Endodermal cell (in vitro differentiated cells): ENCODE measurements at regions not wholly inside any gene's neighbourhood (a gene's known extent, or its start where the extent isn't known, plus 50 kb on each side); places are given as distances from the start of the nearest gene placed in this dataset.

Source experiments
- DNase-seq: peaks from one replicate; pipeline ENCODE4 v3.0.0-alpha.2; 2017
- H3K27ac ChIP-seq: 2 replicates; pipeline ENCODE4 v1.5.1; 2013; ENCODE audit warnings: mild to moderate bottlenecking, low read depth, low read length, moderate library complexity
- H3K27me3 ChIP-seq: 2 replicates; pipeline ENCODE4 v1.6.1; 2013; ENCODE audit warnings: mild to moderate bottlenecking, low read length, moderate library complexity; ENCODE audit not compliant: insufficient read depth, control insufficient read depth, poor library complexity, severe bottlenecking
- H3K36me3 ChIP-seq: 2 replicates; pipeline ENCODE4 v1.7.0; 2013; ENCODE audit warnings: mild to moderate bottlenecking, low read length, moderate library complexity; ENCODE audit not compliant: control insufficient read depth, insufficient read depth
- H3K4me1 ChIP-seq: one replicate; pipeline ENCODE4 v1.7.0; 2013; ENCODE audit warnings: low read length; ENCODE audit not compliant: control insufficient read depth, insufficient read depth
- H3K4me3 ChIP-seq: 2 replicates; pipeline ENCODE4 v1.5.1; 2013; ENCODE audit warnings: mild to moderate bottlenecking, low read length, moderate library complexity
- H3K9ac ChIP-seq: 2 replicates; pipeline ENCODE4 v1.6.1; 2013; ENCODE audit warnings: mild to moderate bottlenecking, low read length, moderate library complexity; ENCODE audit not compliant: poor library complexity, severe bottlenecking; ENCODE audit errors: extremely low read depth
- H3K9me3 ChIP-seq: 2 replicates; pipeline ENCODE4 v1.6.1; 2013; ENCODE audit warnings: mild to moderate bottlenecking, low read length, moderate library complexity; ENCODE audit not compliant: control insufficient read depth
- H3K27ac Mint-ChIP-seq: 2 replicates; pipeline ENCODE4 v1.8.0; 2020; ENCODE audit warnings: mixed read lengths
- H3K27me3 Mint-ChIP-seq: 2 replicates; pipeline ENCODE4 v1.8.0; 2021; ENCODE audit warnings: mild to moderate bottlenecking, mixed read lengths; ENCODE audit not compliant: insufficient read depth
- H3K36me3 Mint-ChIP-seq: 2 replicates; pipeline ENCODE4 v1.8.0; 2020; ENCODE audit warnings: low read depth, mixed read lengths
- H3K4me1 Mint-ChIP-seq: 2 replicates; pipeline ENCODE4 v1.8.0; 2020; ENCODE audit warnings: mixed read lengths
- H3K4me3 Mint-ChIP-seq: 2 replicates; pipeline ENCODE4 v1.8.0; 2020; ENCODE audit warnings: mild to moderate bottlenecking, moderate library complexity, mixed read lengths
- H3K9me3 Mint-ChIP-seq: 2 replicates; pipeline ENCODE4 v1.8.0; 2020; ENCODE audit warnings: mild to moderate bottlenecking, mixed read lengths
- WGBS, 2 experiments: methylation state at CpG; one replicate each; pipeline versions ENCODE4 v1.1.5 to v1.1.7; 2013; ENCODE audit warnings: missing lambda C conversion rate in 2 of 2, mixed read lengths in 1 of 2; ENCODE audit not compliant: insufficient coverage in 1 of 2, insufficient read length in 1 of 2; 5-methylcytosine and 5-hydroxymethylcytosine counted together
- TF ChIP-seq, protein P1 (sequence below): fragments of 200-600 bp; sonication (generic); conservative IDR thresholded peaks from 2 replicates; pipeline ENCODE4 v1.5.0; 2021; ENCODE audit warnings: antibody characterized with exemption, mild to moderate bottlenecking

DNA sequence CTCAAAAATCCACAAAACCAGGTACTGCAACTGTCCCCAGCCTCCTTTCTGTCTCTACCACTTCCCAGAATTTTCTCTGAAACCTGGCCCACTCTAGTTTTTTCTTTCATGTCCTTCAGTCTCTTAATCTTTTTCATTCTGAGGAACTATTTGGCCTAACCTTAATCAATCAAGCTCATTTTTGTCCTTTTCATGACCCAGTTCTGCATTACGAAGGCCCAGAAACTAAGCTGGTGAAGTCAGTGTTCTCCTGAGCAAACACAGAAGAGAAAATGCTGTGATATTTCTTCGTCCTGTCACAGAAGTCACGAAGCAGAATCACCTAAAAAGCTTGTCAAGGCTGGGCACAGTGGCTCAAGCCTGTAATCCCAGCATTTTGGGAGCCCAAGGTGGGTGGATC lies 131.7 kb upstream of the EDNRA start:
- H3K36me3 ChIP-seq, result no peaks in the 10 kb centered on the region
- no peak for DNase-seq
- no peaks in the 10 kb centered on the region for H3K4me1 ChIP-seq
- H3K27ac ChIP-seq, result no peak overlapping the region
- TF ChIP-seq, protein P1, sequence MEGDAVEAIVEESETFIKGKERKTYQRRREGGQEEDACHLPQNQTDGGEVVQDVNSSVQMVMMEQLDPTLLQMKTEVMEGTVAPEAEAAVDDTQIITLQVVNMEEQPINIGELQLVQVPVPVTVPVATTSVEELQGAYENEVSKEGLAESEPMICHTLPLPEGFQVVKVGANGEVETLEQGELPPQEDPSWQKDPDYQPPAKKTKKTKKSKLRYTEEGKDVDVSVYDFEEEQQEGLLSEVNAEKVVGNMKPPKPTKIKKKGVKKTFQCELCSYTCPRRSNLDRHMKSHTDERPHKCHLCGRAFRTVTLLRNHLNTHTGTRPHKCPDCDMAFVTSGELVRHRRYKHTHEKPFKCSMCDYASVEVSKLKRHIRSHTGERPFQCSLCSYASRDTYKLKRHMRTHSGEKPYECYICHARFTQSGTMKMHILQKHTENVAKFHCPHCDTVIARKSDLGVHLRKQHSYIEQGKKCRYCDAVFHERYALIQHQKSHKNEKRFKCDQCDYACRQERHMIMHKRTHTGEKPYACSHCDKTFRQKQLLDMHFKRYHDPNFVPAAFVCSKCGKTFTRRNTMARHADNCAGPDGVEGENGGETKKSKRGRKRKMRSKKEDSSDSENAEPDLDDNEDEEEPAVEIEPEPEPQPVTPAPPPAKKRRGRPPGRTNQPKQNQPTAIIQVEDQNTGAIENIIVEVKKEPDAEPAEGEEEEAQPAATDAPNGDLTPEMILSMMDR, result no peak
- Mint-ChIP-seq H3K4me3 (no peak overlapping the region), H3K36me3 (no peaks in the 10 kb centered on the region), H3K27me3 (no peaks in the 10 kb centered on the region), H3K9me3 (no peaks in the 10 kb centered on the region), H3K27ac (no peak overlapping the region), H3K4me1 (no peaks in the 10 kb centered on the region)
- H3K4me3 ChIP-seq, result no peak overlapping the region
- no peak overlapping the region for H3K9ac ChIP-seq
- WGBS, 2 experiments, result 68 to 78% methylated on average over 3 of the region's 3 CpGs
- H3K27me3 ChIP-seq, result no peaks in the 10 kb centered on the region
- no peaks in the 10 kb centered on the region for H3K9me3 ChIP-seq

GRCh38 chr4:147351083-147351787 lies 129.7 kb upstream of the EDNRA start:
- H3K27ac Mint-ChIP-seq, result no peak overlapping the region
- Histone ChIP-seq H3K27ac (no peak overlapping the region), H3K27me3 (no peaks in the 10 kb centered on the region), H3K9me3 (no peaks in the 10 kb centered on the region), H3K4me3 (no peak overlapping the region), H3K4me1 (no peaks in the 10 kb centered on the region), H3K36me3 (no peaks in the 10 kb centered on the region), H3K9ac (no peak overlapping the region)
- no peaks in the 10 kb centered on the region for H3K4me1 Mint-ChIP-seq
- TF ChIP-seq, protein P1, result no peak
- WGBS, 2 experiments, result 89 to 93% methylated on average over 3 to 5 of the region's 5 CpGs
- no peaks in the 10 kb centered on the region for H3K27me3 Mint-ChIP-seq
- no peak overlapping the region for H3K4me3 Mint-ChIP-seq
- no peaks in the 10 kb centered on the region for H3K9me3 Mint-ChIP-seq
- H3K36me3 Mint-ChIP-seq, result no peaks in the 10 kb centered on the region
- no peak for DNase-seq

GRCh38 chr4:147354237-147354636 lies 126.7 kb upstream of the EDNRA start:
- Mint-ChIP-seq H3K27me3 (no peaks in the 10 kb centered on the region), H3K9me3 (peaks cover 10% of the 10 kb centered on the region), H3K36me3 (no peaks in the 10 kb centered on the region), H3K27ac (no peak overlapping the region), H3K4me3 (no peak overlapping the region), H3K4me1 (no peaks in the 10 kb centered on the region)
- Histone ChIP-seq H3K36me3 (no peaks in the 10 kb centered on the region), H3K4me1 (no peaks in the 10 kb centered on the region), H3K27ac (no peak overlapping the region), H3K4me3 (no peak overlapping the region), H3K9me3 (peaks cover 5% of the 10 kb centered on the region), H3K9ac (no peak overlapping the region), H3K27me3 (no peaks in the 10 kb centered on the region)
- WGBS, 2 experiments, result 95 to 100% methylated on average over 1 of the region's 1 CpG
- no peak for DNase-seq
- TF ChIP-seq, protein P1, result no peak
